Ishikawa (cell line): ENCODE measurements at regions not wholly inside any gene's neighbourhood (a gene's known extent, or its start where the extent isn't known, plus 50 kb on each side); places are given as distances from the start of the nearest gene placed in this dataset.

Experiments
- CREB1 ChIP-seq: IDR thresholded peaks from 2 replicates; pipeline ENCODE4 v1.6.1; 2012; ENCODE audit warnings: low read depth
- EP300 ChIP-seq: IDR thresholded peaks from 2 replicates; pipeline ENCODE4 v1.6.1; 2012; ENCODE audit warnings: borderline replicate concordance
- FOXM1 ChIP-seq: IDR thresholded peaks from 2 replicates; pipeline ENCODE4 v1.6.1; 2012; ENCODE audit warnings: low read depth, borderline replicate concordance
- MAX ChIP-seq: IDR thresholded peaks from 2 replicates; pipeline ENCODE4 v1.6.1; 2012
- NFIC ChIP-seq: IDR thresholded peaks from 2 replicates; pipeline ENCODE4 v1.6.1; 2012
- RAD21 ChIP-seq: IDR thresholded peaks from 2 replicates; pipeline ENCODE4 v1.6.1; 2012; ENCODE audit warnings: low read depth
- REST ChIP-seq: IDR thresholded peaks from 2 replicates; pipeline ENCODE4 v1.6.1; 2012; ENCODE audit warnings: low read depth, mild to moderate bottlenecking
- USF1 ChIP-seq: IDR thresholded peaks from 2 replicates; pipeline ENCODE4 v1.6.1; 2012
- ZBTB7A ChIP-seq: IDR thresholded peaks from 2 replicates; pipeline ENCODE4 v1.6.1; 2012; ENCODE audit warnings: low read depth

DNA sequence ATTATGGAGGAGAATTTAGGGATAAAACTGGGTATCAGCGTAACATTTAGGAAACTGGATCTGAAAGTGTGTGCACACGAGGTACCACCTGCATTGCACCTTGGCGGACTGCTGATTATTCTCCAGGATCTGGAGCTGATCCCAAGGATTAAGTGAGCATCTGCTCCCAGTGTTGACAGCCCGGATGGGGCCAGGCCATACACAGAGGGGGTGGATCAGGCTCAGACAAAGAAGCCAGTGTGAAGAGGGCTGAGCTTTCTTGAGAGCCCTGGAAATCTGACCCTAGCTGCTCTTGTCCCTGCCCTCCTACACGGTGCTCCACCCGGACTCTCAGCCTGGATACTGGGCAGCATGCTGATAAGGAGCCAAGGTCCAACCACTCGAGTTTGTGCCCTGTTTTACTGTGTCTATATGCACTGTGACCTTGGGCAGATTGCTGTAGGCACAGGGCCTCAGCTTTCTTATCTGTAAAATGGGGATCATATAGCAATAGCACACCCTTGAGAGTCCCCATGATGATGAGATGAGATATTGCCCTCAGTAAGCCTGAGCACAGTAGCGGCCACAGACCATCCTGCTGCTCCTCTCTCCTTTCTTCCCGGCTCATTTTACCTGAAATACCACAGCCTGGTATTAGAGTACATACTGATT, 396.8 kb upstream of the CELF4 start:
- TF ChIP-seq EP300 = no peak
- TF ChIP-seq CREB1 = no peak
- TF ChIP-seq MAX = no peak
- no peak for TF ChIP-seq REST
- no peak for TF ChIP-seq USF1
- TF ChIP-seq ZBTB7A = no peak
- no peak for TF ChIP-seq RAD21
- no peak for TF ChIP-seq NFIC
- TF ChIP-seq FOXM1 = no peak
